ENCODE measurements at regions not wholly inside any gene's neighbourhood (a gene's known extent, or its start where the extent isn't known, plus 50 kb on each side); places are given as distances from the start of the nearest gene placed in this dataset.

GRCh38 chr4:34512616-34513015 is 1731.7 kb downstream of the ARAP2 start:
- H3K4me1 ChIP-seq (ENCODE audit: control insufficient read depth in 2 of 3, insufficient read depth in 2 of 3, low read depth in 1 of 3, low read length in 3 of 3) = no peaks in the 10 kb centered on the region
- H3K9me3 ChIP-seq (ENCODE audit: control insufficient read depth in 2 of 3, insufficient read depth in 1 of 3, low read length in 3 of 3) = peaks cover 0 to 4% (median 0%) of the 10 kb centered on the region in 3 donors
- no peak for TF ChIP-seq CTCF (IDR thresholded peaks at IDR 0.05; ENCODE audit: borderline replicate concordance, extremely low read depth, insufficient read depth)
- DNase-seq (no peak), FAIRE-seq (no peak)
- H3K27ac ChIP-seq (ENCODE audit: low read depth in 2 of 2, low read length in 2 of 2) = no peak overlapping the region
- intact Hi-C loops (cut with DNase I) = no loop called here
- H3K27me3 ChIP-seq (ENCODE audit: control insufficient read depth, insufficient read depth, low read length) = no peaks in the 10 kb centered on the region
- no peak overlapping the region for H3K9ac ChIP-seq (ENCODE audit: low read length in 3 of 3)
- H3K36me3 ChIP-seq (ENCODE audit: control insufficient read depth in 2 of 3, insufficient read depth in 3 of 3, low read length in 3 of 3) = no peaks in the 10 kb centered on the region
- H3K4me3 ChIP-seq (ENCODE audit: low read length in 3 of 3) = no peak overlapping the region

DNA sequence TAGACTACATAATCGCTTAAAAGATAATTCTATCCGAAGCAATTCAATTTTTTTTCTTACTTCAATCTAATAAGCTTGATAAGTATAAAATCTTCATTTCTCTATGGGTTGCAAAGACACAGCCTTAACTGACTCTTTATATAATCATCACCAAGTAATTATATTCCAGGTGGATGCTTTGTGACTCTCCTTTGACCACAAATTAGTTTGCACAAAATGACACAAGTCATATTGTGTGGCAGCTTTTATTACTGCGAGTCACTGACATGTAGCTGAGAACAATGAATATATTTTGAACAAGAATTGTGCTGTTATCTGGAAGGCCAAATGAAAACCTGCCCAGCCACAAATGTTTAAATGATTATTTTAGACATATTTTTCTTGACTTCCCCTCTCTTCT is 1727.8 kb downstream of the ARAP2 start:
- no peak overlapping the region for H3K9ac ChIP-seq (ENCODE audit: low read length in 3 of 3)
- intact Hi-C loops (cut with DNase I) = no loop called here
- H3K27me3 ChIP-seq (ENCODE audit: control insufficient read depth, insufficient read depth, low read length) = no peaks in the 10 kb centered on the region
- no peaks in the 10 kb centered on the region for H3K4me1 ChIP-seq (ENCODE audit: control insufficient read depth in 2 of 3, insufficient read depth in 2 of 3, low read depth in 1 of 3, low read length in 3 of 3)
- no peak for DNase-seq
- no peak overlapping the region for H3K4me3 ChIP-seq (ENCODE audit: low read length in 3 of 3)
- FAIRE-seq = no peak
- no peaks in the 10 kb centered on the region for H3K36me3 ChIP-seq (ENCODE audit: control insufficient read depth in 2 of 3, insufficient read depth in 3 of 3, low read length in 3 of 3)
- peaks cover 0 to 4% (median 0%) of the 10 kb centered on the region in 3 donors for H3K9me3 ChIP-seq (ENCODE audit: control insufficient read depth in 2 of 3, insufficient read depth in 1 of 3, low read length in 3 of 3)
- H3K27ac ChIP-seq (ENCODE audit: low read depth in 2 of 2, low read length in 2 of 2) = no peak overlapping the region
- TF ChIP-seq CTCF (IDR thresholded peaks at IDR 0.05; ENCODE audit: borderline replicate concordance, extremely low read depth, insufficient read depth) = no peak

DNA sequence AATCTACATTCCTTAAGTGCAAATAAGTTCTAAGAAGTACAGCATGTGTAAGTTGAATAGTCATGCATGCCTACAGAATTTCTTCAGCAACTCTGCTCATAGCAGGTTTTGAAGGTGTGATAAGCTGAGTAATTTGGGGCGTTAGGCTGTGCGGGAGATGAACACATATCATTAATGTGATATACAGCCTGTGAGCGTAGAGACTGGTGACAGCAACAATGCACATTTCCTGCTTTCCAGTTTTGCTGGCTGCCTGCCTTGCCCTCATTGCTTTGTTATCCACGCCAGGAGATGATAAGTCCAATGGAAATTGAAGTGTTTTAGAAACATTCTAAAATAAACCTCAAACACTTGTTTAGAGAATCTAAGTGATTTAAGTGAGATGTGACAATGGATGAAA is 1709.4 kb downstream of the ARAP2 start:
- no peak overlapping the region for H3K4me3 ChIP-seq (ENCODE audit: low read length in 3 of 3)
- no peak overlapping the region for H3K9ac ChIP-seq (ENCODE audit: low read length in 3 of 3)
- no peak for TF ChIP-seq CTCF (IDR thresholded peaks at IDR 0.05; ENCODE audit: borderline replicate concordance, extremely low read depth, insufficient read depth)
- H3K4me1 ChIP-seq (ENCODE audit: control insufficient read depth in 2 of 3, insufficient read depth in 2 of 3, low read depth in 1 of 3, low read length in 3 of 3) = no peaks in the 10 kb centered on the region
- H3K27me3 ChIP-seq (ENCODE audit: control insufficient read depth, insufficient read depth, low read length) = no peaks in the 10 kb centered on the region
- no peaks in the 10 kb centered on the region for H3K36me3 ChIP-seq (ENCODE audit: control insufficient read depth in 2 of 3, insufficient read depth in 3 of 3, low read length in 3 of 3)
- DNase-seq = peak in 1 of 5 donors; percentile 4
- no peak for FAIRE-seq
- no peak overlapping the region for H3K27ac ChIP-seq (ENCODE audit: low read depth in 2 of 2, low read length in 2 of 2)
- intact Hi-C loops (cut with DNase I) = no loop called here
- H3K9me3 ChIP-seq (ENCODE audit: control insufficient read depth in 2 of 3, insufficient read depth in 1 of 3, low read length in 3 of 3) = no peaks in the 10 kb centered on the region

DNA sequence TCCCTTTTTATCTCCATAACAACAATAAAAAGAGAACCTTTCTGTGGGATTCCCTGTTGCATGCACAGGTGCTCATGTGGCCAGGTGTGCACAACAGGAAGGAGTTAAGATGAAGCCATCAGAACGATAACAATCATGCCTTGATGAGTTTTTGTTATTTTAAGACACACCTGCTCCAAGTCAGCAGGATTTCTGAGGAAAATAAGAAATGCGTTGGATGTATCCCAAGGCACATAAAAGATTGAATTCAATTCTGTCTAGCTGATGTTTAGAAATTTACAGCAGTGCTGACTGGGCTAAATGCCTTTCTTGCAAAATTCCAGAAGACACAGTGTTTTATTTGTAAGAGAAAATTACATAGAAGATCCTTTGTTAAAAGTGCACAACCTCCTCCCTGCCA is 1678.2 kb downstream of the ARAP2 start:
- no peak overlapping the region for H3K4me3 ChIP-seq (ENCODE audit: low read length in 3 of 3)
- no peak overlapping the region for H3K9ac ChIP-seq (ENCODE audit: low read length in 3 of 3)
- no peaks in the 10 kb centered on the region for H3K36me3 ChIP-seq (ENCODE audit: control insufficient read depth in 2 of 3, insufficient read depth in 3 of 3, low read length in 3 of 3)
- no peak for FAIRE-seq
- intact Hi-C loops (cut with DNase I) = no loop called here
- H3K27me3 ChIP-seq (ENCODE audit: control insufficient read depth, insufficient read depth, low read length) = no peaks in the 10 kb centered on the region
- H3K9me3 ChIP-seq (ENCODE audit: control insufficient read depth in 2 of 3, insufficient read depth in 1 of 3, low read length in 3 of 3) = no peaks in the 10 kb centered on the region
- no peak overlapping the region for H3K27ac ChIP-seq (ENCODE audit: low read depth in 2 of 2, low read length in 2 of 2)
- DNase-seq = peak in 1 of 5 donors; percentile 2
- H3K4me1 ChIP-seq (ENCODE audit: control insufficient read depth in 2 of 3, insufficient read depth in 2 of 3, low read depth in 1 of 3, low read length in 3 of 3) = no peaks in the 10 kb centered on the region
- no peak for TF ChIP-seq CTCF (IDR thresholded peaks at IDR 0.05; ENCODE audit: borderline replicate concordance, extremely low read depth, insufficient read depth)

All from kidney (tissue), 13 donors.